NCI-H510A (cell line): ENCODE measurements at regions not wholly inside any gene's neighbourhood (a gene's known extent, or its start where the extent isn't known, plus 50 kb on each side); places are given as distances from the start of the nearest gene placed in this dataset.

Experiments used
- DNase-seq: peaks from one replicate; lab custom pipeline; 2025; lab: John Stamatoyannopoulos, UW

DNA sequence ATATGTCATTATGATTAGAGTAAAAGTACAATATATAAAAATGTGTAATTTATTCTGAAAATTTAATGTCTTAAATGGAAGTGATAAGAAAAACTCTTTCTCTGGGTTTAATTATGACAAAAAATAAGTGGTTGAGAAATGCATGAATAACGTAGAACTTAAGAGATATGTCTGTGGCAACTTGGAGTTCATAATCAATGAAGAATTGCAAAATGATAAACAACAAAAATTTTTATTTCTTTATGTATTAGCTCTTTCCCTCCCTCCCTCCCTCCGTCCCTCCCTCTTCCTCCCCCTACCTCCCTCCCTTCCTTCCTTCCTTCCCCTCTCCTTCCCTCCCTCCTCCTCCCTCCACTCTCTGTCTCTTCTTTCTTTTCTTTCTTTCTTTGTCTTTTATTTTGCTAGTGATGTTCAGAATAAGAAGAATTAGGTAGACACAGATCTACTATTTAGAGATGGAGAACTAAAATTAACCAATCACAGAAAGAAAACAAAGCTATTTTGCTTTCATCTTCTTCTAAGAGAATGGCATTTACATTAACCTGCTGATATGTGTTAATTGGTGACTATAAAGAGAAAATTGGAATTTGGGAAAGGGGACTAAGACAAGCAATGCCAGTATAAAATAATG lies 96.3 kb upstream of the PDC start:
- no peak for DNase-seq

DNA sequence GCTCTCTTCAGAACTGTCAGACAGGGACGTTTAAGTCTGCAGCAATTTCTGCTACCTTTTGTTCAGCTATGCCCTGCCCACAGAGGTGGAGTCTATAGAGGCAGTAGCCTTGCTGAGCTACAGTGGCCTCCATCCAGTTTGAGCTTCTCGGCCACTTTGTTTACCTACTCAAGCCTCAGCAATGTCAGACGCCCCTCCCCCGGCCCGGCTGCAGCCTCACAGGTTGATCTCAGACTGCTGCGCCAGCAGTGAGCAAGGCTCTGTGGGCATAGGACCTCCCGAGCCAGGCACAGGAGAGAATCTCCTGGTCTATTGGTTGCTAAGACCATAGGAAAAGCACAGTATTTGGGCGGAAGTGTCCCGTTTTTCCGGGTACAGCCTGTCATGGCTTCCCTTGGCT lies 89.9 kb upstream of the PDC start:
- no peak for DNase-seq

DNA sequence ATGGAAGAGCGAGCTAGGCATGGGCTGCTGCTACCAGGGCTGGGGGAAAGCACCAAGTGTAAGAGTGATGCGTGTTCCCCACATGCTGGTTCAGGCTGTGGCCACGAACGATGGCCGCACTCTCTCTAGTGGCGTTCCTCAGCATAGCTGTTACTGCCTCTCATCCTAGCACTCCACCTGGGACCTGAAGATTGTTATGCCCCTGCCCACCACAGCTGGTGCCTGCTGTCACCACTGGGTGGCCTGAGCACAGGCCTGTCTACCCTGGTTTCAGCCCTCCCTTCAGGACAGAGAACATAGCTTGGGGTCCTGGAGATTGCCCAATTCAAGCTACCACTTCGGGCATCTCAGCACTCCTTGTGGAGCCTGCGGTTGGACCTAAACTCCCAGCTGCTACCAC lies 80.1 kb upstream of the PDC start:
- no peak for DNase-seq

DNA sequence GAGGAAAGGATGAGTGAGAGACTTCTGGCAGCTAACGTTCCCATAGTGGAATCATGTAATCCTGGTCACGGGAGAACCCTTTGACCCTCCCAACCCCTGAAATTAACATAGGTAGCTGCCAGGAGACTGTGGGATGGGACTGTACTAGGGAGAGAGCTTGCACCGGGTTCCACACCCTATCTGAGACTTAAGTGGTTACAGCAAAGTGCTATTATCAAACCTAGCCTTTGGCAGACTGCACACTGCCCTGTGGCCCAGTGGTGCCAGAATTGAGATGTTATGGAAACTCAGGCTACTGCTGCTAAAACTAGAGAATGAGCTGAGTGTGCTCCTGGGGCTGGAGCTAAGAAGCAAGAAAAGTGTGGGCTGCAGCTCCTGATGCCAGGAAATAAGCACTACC lies 79.6 kb upstream of the PDC start:
- no peak for DNase-seq

DNA sequence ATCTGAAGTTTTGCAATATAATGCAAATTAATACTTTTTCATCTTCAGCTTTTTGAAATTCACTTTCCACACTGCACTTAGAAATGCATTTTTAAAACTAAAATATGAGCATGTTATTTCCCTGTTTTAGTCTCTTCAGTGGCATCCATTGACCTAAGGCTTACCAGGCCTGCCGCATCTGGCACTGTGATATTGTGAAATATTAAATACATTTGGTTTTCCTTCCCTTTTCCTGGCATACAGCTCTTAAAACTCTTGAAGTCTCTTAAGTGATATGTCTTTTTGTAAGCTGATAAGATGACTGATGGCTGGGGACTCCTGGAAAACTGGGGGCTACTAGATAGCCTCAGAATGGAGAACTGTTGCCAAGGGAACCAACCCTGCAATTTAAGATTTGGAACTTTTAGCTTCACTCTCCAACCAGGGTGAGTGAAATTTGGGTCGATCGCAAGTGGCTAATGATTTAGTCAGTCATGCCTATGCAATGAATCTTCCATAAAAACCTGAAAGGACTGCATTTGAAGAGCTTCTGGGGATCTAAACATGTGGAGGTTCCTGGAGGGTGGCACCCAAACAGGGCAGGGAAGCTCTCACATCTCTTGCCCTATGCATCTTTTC lies 75.5 kb upstream of the PDC start:
- no peak for DNase-seq

DNA sequence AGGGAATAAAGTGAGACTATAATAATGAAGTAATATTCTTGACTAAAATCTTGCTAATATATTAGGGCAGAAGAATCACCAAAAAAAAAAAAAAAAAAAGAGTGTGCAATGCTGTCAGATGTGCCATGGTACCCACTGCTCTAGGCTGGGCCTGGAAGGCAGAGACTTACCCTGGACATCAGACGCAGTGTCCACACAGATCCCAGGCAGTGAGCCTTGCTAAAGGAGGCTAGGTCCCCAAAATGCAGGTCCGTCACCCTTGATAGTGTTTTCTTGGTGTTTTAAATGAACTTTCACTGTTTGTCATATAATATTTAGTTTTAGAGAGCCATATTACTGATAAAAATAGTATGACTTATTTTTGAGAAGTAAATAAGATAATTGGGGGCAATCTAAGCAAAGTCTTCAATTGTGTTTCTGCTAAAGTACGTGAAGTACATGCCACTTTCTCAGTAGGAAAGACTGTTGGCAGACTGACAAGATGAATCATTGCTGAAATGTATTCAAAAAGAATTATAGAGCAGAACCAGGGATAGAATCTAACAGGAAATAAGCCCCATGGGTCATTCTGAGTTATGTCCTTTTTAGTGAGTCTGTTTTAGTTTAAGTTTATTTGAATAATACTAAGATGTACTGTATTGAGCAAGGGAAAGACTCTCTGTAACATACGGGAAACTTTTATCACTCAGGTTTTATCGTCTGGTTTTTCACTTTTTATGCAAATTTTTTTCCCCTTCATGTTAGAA lies 74.6 kb upstream of the PDC start:
- no peak for DNase-seq

DNA sequence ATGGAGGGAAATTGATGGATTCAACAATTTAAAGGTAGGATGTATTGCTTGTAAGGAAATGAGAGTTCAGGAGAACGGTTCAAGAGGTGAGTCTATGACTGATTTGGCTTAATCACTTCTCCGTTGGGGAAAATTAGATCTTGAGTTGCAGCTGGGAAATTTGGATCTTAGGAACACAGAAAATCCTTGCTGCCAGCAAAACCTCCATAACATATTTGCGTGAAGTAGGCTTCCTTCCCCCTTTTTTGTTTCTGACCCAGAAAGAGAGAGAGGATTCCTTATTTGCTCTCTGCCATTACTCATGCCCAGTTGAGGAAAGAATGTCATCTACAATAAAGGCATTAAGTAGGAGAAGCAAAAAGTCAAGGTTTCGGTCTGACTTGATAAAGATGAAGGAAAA lies 73.5 kb upstream of the PDC start:
- no peak for DNase-seq

DNA sequence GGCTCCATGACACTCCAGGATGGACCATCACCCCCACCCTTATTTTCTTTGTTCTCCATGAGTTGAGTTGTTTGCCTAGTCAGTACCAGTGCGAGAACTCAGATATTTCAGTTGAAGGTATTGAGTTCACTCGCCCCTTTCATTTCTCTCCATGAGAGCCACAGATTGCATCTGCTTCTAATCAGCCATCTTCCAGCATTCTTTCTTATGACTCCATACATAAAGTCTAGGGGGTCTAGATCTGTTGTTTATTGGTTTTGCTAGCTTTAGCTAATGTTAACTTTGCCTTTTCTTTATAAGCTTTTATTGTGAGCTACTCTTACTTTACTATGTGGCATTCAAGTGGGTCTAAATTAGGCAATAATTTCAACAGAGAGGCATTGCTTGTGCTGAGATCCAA lies 71.6 kb upstream of the PDC start:
- DNase-seq = no peak

DNA sequence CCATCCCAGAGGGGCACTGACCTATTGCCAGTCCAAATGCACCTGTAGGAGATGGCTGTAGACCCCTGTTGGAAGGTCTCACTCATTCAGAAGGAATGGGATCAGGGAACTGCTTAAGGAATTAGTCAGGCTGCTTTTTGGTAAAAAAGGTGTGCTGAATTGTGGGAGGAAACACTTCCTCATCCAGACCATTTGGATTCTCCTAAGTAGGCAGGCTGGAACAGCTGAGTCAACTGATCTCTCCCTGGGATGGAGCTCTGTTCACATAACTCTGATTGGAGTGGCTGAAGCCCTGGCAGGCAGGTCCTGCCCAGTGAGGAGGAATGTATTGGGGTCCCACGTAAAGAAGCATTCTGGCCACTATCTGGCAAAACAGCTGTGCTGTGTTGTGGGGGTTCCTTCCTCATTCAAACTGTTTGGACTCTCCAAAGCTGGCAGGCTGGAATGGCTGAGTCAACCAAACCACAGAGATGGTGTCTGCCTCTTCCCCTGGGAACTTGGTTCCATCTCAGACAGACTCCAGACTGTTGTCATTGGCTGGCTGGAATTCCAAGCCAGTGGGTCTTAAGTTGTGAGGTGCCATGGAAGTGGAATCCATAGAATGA lies 70.7 kb upstream of the PDC start:
- DNase-seq = no peak

DNA sequence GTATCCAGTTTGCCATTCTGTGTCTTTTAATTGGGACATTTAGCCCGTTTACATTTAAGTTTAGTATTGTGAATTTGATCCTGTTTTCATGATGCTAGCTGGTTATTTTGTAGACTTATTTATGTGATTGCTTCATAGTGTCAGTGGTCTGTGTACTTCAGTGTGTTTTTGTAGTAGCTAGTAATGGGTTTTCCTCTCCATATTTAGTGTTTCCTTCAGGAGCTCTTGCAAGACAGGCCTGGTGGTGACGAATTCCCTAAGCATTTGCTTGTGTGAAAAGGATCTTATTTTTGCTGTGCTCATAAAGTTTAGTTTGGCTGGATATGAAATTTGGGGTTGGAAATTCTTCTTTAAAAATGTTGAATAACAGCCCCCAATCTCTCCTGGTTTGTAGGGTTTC lies 69.2 kb upstream of the PDC start:
- DNase-seq = no peak

DNA sequence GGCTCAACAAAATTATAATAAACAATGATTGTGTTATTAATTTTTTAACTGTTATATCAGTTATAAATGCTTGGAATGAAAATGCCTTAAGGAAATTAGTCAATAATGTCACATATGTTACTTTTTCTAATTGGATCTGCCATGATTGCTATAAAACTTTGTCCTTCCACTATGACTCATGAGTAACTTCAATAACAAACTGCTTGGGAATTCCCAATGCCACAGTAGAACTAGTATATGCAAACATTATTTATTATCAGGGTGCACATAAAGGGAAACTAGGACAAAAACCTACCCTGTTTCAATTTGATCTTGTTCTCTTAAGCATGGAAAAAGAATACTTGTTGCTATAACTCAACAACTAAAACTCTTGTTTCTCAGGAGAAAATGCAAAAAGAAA lies 59.1 kb upstream of the PDC start:
- no peak for DNase-seq

DNA sequence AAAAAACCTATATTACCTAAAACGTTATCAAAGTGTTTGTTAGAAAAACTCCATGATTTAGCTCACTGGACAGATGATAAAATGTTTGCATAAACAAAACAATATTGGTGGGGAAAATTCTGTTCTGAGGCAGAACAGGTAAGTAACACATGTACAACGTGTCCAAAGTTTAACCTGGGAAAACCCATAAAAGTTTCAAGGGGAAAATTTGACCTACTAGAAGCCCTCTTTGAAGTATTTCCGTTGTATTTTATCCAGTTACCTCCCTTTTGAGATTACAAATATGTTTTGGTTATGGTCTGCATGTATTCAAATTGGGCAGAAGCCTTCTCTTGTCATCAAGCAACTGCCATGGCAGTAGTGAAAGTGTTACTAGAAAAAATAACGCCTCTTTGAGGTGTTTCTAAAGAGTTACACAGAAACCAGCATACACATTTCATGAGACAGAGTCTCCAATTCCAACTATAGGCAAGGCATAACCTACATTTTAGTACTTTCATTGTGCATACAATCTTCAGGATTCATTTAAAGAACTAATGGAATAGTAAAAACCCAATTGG lies 58.0 kb upstream of the PDC start:
- no peak for DNase-seq

DNA sequence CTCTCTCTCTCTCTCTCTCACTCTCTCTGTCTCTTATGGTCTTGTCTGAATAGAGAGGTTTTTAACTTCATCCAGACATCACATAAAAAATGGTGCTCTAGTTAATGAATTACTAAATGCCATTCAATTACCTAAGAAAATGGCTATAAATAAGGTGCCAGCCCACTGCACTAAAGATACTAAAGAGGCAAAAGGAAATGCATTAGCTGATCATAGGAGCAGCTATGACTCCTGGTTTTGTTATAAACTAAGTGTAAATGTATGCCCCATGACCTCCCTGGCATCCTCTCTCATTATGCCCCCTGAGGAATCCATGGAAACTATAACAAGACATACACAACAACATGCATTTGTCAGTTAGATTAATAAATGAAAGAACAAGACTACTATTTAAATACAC lies 57.5 kb upstream of the PDC start:
- no peak for DNase-seq

DNA sequence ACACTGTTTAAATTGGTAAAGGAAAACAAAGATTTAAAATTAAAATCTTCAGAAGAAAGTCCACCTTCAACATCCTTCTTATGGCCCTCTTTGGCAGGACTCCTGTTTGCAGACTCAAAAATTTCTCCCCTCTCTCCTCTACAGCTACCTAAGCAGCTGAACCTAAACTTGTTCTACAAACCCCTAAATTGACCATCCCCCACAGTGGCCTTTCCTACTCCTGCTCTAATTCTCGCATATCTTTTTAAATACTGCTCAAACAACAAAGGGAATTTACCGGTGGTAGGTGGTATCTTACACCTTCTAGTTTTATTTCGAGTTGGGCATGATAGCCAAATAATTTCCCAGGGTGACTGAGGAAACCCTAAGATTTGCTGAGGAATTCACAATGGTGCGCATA lies 53.5 kb upstream of the PDC start:
- no peak for DNase-seq

DNA sequence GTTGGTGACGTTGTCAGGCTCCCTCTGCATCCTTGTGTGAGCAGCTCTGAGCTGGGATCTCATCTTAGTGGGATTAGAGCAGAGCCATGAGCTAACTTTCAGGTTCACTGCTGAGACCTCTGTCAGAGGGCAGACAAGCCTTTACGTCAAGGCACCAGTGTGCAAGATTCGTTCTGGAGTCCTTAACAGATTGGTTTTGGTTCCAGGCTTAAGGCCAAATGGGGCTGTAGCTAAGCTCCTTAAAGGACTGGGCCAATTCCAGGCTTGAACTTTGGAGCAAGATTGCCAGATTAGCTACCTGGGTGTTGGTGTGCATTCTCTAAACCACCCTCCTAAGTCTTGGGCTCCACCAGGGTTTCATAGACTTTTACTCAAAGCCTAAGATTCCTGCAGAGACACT lies 52.6 kb upstream of the PDC start:
- no peak for DNase-seq

DNA sequence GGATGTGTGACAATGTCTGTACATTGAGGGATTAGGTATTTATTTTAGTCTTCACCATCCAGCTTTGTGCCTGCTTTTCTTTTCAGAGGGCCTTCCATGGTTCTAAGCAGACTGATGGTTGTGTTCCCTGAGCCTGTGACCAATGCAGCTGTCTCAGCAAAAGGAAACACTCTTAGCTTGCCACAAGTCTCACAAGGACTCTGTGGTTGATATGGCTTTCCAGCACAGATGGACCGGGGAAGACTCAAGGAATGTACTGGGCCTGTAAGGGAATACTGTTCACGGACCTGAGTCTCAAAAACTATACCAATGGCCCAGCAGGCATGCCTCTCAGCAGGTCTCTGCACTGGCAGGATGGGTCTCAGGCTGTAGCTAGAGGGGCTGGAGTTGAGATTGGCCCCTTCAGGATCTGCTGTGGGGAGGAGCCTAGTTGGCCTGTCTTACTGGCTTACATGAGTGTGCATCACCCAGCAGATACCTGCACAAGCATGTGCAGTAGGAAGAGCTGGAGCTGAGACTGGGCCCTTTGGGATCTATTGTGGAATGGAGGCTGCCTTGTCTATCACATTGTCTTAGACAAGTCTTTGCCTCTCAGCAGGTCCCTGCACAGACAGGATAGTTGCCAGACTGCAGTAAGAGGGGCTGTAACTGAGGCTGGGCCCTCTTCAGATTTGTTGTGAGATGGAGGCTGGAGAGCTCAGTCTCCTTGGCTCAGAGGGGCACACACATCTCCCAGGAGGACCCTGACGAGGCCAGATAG lies 52.0 kb upstream of the PDC start:
- DNase-seq = no peak

DNA sequence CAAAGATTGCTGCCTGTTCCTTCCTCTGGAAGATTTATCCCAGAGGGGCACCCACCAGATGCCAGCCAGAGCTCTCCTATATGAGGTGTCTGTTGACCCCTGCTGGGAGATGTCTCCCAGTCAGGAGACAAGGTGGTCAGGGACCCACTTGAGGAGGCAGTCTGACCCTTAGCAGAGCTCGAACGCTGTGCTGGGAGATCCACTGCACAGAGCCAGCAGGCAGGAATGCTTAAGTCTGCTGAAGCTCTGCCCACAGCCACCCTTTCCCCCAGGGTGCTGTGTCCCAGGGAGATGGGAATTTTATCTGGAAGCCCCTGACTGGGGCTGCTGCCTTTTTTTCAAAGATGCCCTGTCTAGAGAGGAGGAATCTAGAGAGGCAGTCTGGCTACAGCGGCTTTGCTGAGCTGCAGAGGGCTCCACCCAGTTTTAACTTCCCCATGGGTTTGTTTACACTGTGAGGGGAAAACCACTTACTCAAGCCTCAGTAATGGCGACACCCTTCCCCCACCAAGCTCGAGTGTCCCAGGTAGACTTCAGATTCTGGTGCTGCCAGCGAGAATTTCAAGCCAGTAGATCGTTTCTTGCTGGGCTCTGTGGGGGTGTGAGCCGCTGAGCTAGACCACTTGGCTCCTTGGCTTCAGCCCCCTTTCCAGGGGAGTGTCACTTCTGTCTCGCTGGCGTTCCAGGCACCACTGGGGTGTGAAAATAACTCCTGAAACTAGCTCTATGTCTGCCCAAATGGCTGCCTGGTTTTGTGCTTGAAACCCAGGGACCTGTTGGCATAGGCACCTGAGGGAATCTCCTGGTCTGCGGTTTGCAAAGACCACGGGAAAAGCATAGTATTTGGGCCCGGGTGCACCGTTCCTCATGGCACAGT lies 51.1 kb upstream of the PDC start:
- DNase-seq = peak; percentile 8
